ENCODE measurements at regions not wholly inside any gene's neighbourhood (a gene's known extent, or its start where the extent isn't known, plus 50 kb on each side); places are given as distances from the start of the nearest gene placed in this dataset.

GRCh38 chr13:81539643-81540150 lies 1198.8 kb upstream of the SPRY2 start:
- TF ChIP-seq EZH2phosphoT487 (IDR thresholded peaks at IDR 0.05; ENCODE audit: borderline replicate concordance, low read length) = no peak
- no peak for TF ChIP-seq EZH2 (IDR thresholded peaks at IDR 0.05; ENCODE audit: low read length, unreplicated experiment)
